ENCODE measurements at regions not wholly inside any gene's neighbourhood (a gene's known extent, or its start where the extent isn't known, plus 50 kb on each side); places are given as distances from the start of the nearest gene placed in this dataset.
"Not testable (repeated sequence)": the region's sequence is repeated elsewhere in the genome, so short reads cannot be mapped to it uniquely, and the experiment has no call there.

- no peak for DNase-seq (ENCODE audit: low read depth in 1 of 2, low spot score in 1 of 2)
- no peak for TF ChIP-seq POLR2AphosphoS5 (IDR thresholded peaks at IDR 0.05; ENCODE audit: low read depth)
- no peak for TF ChIP-seq GABPA (IDR thresholded peaks at IDR 0.05; ENCODE audit: low read depth)
- no peak for TF ChIP-seq SPI1 (IDR thresholded peaks at IDR 0.05; ENCODE audit: borderline replicate concordance, low read depth)
- no peak for TF ChIP-seq CTCF (IDR thresholded peaks at IDR 0.05; ENCODE audit: insufficient read depth, low read length)
- TF ChIP-seq REST (IDR thresholded peaks at IDR 0.05; ENCODE audit: insufficient replicate concordance, low read depth), result no peak
- Histone ChIP-seq H3K27me3 (ENCODE audit: insufficient read depth, poor library complexity, severe bottlenecking) (no peaks in the 10 kb centered on the region), H3K4me3 (replicated peaks; ENCODE audit: insufficient read depth, low read length) (no peak overlapping the region), H3K27ac (replicated peaks) (no peak overlapping the region)
Measured at GRCh38 chr6:112936079-112936472, 588.9 kb downstream of the RFPL4B start.

- DNase-seq (ENCODE audit: low read depth in 1 of 2, low spot score in 1 of 2), result no peak
- H3K27ac ChIP-seq (replicated peaks), result no peak overlapping the region
- TF ChIP-seq CTCF (IDR thresholded peaks at IDR 0.05; ENCODE audit: insufficient read depth, low read length) (no peak), POLR2AphosphoS5 (IDR thresholded peaks at IDR 0.05; ENCODE audit: low read depth) (no peak), GABPA (IDR thresholded peaks at IDR 0.05; ENCODE audit: low read depth) (no peak), REST (IDR thresholded peaks at IDR 0.05; ENCODE audit: insufficient replicate concordance, low read depth) (no peak), SPI1 (IDR thresholded peaks at IDR 0.05; ENCODE audit: borderline replicate concordance, low read depth) (no peak)
- H3K27me3 ChIP-seq (ENCODE audit: insufficient read depth, poor library complexity, severe bottlenecking), result no peaks in the 10 kb centered on the region
- no peak overlapping the region for H3K4me3 ChIP-seq (replicated peaks; ENCODE audit: insufficient read depth, low read length)
Measured at GRCh38 chr6:112936504-112936903, 589.4 kb downstream of the RFPL4B start.

- H3K27me3 ChIP-seq (ENCODE audit: insufficient read depth, poor library complexity, severe bottlenecking); DNase-seq (ENCODE audit: low read depth in 1 of 2, low spot score in 1 of 2); H3K4me3 ChIP-seq (replicated peaks; ENCODE audit: insufficient read depth, low read length); H3K27ac ChIP-seq (replicated peaks): not testable (repeated sequence)
Measured at GRCh38 chr6:112937690-112938089, 590.6 kb downstream of the RFPL4B start.

- TF ChIP-seq GABPA (IDR thresholded peaks at IDR 0.05; ENCODE audit: low read depth) (no peak), SPI1 (IDR thresholded peaks at IDR 0.05; ENCODE audit: borderline replicate concordance, low read depth) (no peak), REST (IDR thresholded peaks at IDR 0.05; ENCODE audit: insufficient replicate concordance, low read depth) (no peak)
- Histone ChIP-seq H3K4me3 (replicated peaks; ENCODE audit: insufficient read depth, low read length) (no peak overlapping the region), H3K27ac (replicated peaks) (no peak overlapping the region), H3K27me3 (ENCODE audit: insufficient read depth, poor library complexity, severe bottlenecking) (no peaks in the 10 kb centered on the region)
- DNase-seq (ENCODE audit: low read depth in 1 of 2, low spot score in 1 of 2), result no peak
Measured at GRCh38 chr6:112938650-112939049, 591.5 kb downstream of the RFPL4B start.
